ENCODE measurements at regions not wholly inside any gene's neighbourhood (a gene's known extent, or its start where the extent isn't known, plus 50 kb on each side); places are given as distances from the start of the nearest gene placed in this dataset.

DNA sequence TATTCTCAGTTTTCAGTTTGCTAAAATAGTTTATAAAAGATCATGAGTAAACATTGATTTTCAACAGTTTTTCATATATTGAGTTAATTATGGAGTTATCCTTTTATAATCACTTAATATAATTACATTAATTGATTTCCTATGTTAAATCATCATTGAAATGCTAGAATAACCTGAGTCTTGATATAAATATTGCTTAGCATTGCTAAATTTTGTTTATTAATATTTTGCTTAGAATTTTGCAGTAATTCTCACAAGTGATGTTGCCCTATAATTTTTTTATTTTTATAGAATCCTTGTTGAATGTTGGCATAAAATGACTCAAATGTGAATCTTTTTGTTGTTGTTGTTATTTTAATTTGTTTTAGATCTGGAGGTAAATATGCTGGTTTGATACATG, 654.2 kb downstream of the OTOL1 start:
- no peak for DNase-seq (ENCODE audit: low read depth in 2 of 2)
- Histone ChIP-seq H2AFZ (ENCODE audit: low read length) (no peak overlapping the region), H3K36me3 (ENCODE audit: control insufficient read depth, insufficient read depth, low read length) (no peaks in the 10 kb centered on the region), H4K20me1 (ENCODE audit: control insufficient read depth, extremely low read depth, insufficient read depth, low read length) (no peaks in the 10 kb centered on the region), H3K4me2 (ENCODE audit: extremely low read depth, insufficient read depth, low read length) (no peak overlapping the region), H3K4me3 (replicated peaks in 1 of 4; ENCODE audit: control extremely low read depth in 1 of 4, insufficient read depth in 1 of 4, low read depth in 3 of 4, low read length in 4 of 4) (no peak overlapping the region), H3K9ac (ENCODE audit: insufficient read depth, low read length) (no peak overlapping the region), H3K4me1 (ENCODE audit: control insufficient read depth, extremely low read depth, insufficient read depth, low read length) (no peaks in the 10 kb centered on the region), H3K27ac (ENCODE audit: insufficient read depth, low read length) (no peak overlapping the region), H3K27me3 (ENCODE audit: control insufficient read depth, insufficient read depth, low read length) (no peaks in the 10 kb centered on the region), H3K79me2 (ENCODE audit: control insufficient read depth, insufficient read depth, low read length) (no peaks in the 10 kb centered on the region), H3K9me3 (ENCODE audit: control insufficient read depth, insufficient read depth, low read depth, low read length) (no peaks in the 10 kb centered on the region)
- TF ChIP-seq EZH2 (IDR thresholded peaks at IDR 0.05; ENCODE audit: low read length, missing control alignments), result no peak
- TF ChIP-seq, protein P1, sequence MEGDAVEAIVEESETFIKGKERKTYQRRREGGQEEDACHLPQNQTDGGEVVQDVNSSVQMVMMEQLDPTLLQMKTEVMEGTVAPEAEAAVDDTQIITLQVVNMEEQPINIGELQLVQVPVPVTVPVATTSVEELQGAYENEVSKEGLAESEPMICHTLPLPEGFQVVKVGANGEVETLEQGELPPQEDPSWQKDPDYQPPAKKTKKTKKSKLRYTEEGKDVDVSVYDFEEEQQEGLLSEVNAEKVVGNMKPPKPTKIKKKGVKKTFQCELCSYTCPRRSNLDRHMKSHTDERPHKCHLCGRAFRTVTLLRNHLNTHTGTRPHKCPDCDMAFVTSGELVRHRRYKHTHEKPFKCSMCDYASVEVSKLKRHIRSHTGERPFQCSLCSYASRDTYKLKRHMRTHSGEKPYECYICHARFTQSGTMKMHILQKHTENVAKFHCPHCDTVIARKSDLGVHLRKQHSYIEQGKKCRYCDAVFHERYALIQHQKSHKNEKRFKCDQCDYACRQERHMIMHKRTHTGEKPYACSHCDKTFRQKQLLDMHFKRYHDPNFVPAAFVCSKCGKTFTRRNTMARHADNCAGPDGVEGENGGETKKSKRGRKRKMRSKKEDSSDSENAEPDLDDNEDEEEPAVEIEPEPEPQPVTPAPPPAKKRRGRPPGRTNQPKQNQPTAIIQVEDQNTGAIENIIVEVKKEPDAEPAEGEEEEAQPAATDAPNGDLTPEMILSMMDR (conservative IDR thresholded peaks at IDR 0.05 in 1 of 2, IDR thresholded peaks at IDR 0.05 in 1 of 2; ENCODE audit: low read depth in 1 of 2, low read length in 2 of 2), result no peak

GRCh38 chr3:162152636-162153035, 656.0 kb downstream of the OTOL1 start:
- no peak overlapping the region for H3K9ac ChIP-seq (ENCODE audit: insufficient read depth, low read length)
- TF ChIP-seq, protein P1 (conservative IDR thresholded peaks at IDR 0.05 in 1 of 2, IDR thresholded peaks at IDR 0.05 in 1 of 2; ENCODE audit: low read depth in 1 of 2, low read length in 2 of 2), result no peak
- TF ChIP-seq EZH2 (IDR thresholded peaks at IDR 0.05; ENCODE audit: low read length, missing control alignments), result no peak
- no peaks in the 10 kb centered on the region for H3K79me2 ChIP-seq (ENCODE audit: control insufficient read depth, insufficient read depth, low read length)
- H3K27me3 ChIP-seq (ENCODE audit: control insufficient read depth, insufficient read depth, low read length), result no peaks in the 10 kb centered on the region
- no peak for DNase-seq (ENCODE audit: low read depth in 2 of 2)
- no peak overlapping the region for H2AFZ ChIP-seq (ENCODE audit: low read length)
- no peaks in the 10 kb centered on the region for H3K36me3 ChIP-seq (ENCODE audit: control insufficient read depth, insufficient read depth, low read length)
- H3K4me2 ChIP-seq (ENCODE audit: extremely low read depth, insufficient read depth, low read length), result no peak overlapping the region
- no peak overlapping the region for H3K27ac ChIP-seq (ENCODE audit: insufficient read depth, low read length)
- H3K4me1 ChIP-seq (ENCODE audit: control insufficient read depth, extremely low read depth, insufficient read depth, low read length), result no peaks in the 10 kb centered on the region
- H3K4me3 ChIP-seq (replicated peaks in 1 of 4; ENCODE audit: control extremely low read depth in 1 of 4, insufficient read depth in 1 of 4, low read depth in 3 of 4, low read length in 4 of 4), result no peak overlapping the region
- no peaks in the 10 kb centered on the region for H3K9me3 ChIP-seq (ENCODE audit: control insufficient read depth, insufficient read depth, low read depth, low read length)
- no peaks in the 10 kb centered on the region for H4K20me1 ChIP-seq (ENCODE audit: control insufficient read depth, extremely low read depth, insufficient read depth, low read length)

- TF ChIP-seq EZH2 (IDR thresholded peaks at IDR 0.05; ENCODE audit: low read length, missing control alignments), result no peak
- TF ChIP-seq, protein P1 (conservative IDR thresholded peaks at IDR 0.05 in 1 of 2, IDR thresholded peaks at IDR 0.05 in 1 of 2; ENCODE audit: low read depth in 1 of 2, low read length in 2 of 2), result no peak
- Histone ChIP-seq H3K4me2 (ENCODE audit: extremely low read depth, insufficient read depth, low read length) (no peak overlapping the region), H3K9me3 (ENCODE audit: control insufficient read depth, insufficient read depth, low read depth, low read length) (no peaks in the 10 kb centered on the region), H3K27ac (ENCODE audit: insufficient read depth, low read length) (no peak overlapping the region), H2AFZ (ENCODE audit: low read length) (no peak overlapping the region), H3K79me2 (ENCODE audit: control insufficient read depth, insufficient read depth, low read length) (no peaks in the 10 kb centered on the region), H3K4me1 (ENCODE audit: control insufficient read depth, extremely low read depth, insufficient read depth, low read length) (no peaks in the 10 kb centered on the region), H3K27me3 (ENCODE audit: control insufficient read depth, insufficient read depth, low read length) (no peaks in the 10 kb centered on the region), H4K20me1 (ENCODE audit: control insufficient read depth, extremely low read depth, insufficient read depth, low read length) (no peaks in the 10 kb centered on the region), H3K9ac (ENCODE audit: insufficient read depth, low read length) (no peak overlapping the region), H3K4me3 (replicated peaks in 1 of 4; ENCODE audit: control extremely low read depth in 1 of 4, insufficient read depth in 1 of 4, low read depth in 3 of 4, low read length in 4 of 4) (no peak overlapping the region), H3K36me3 (ENCODE audit: control insufficient read depth, insufficient read depth, low read length) (no peaks in the 10 kb centered on the region)
- DNase-seq (ENCODE audit: low read depth in 2 of 2), result no peak
Observed at GRCh38 chr3:162161595-162161994, 665.0 kb downstream of the OTOL1 start.
